ENCODE measurements at regions not wholly inside any gene's neighbourhood (a gene's known extent, or its start where the extent isn't known, plus 50 kb on each side); places are given as distances from the start of the nearest gene placed in this dataset.

DNA sequence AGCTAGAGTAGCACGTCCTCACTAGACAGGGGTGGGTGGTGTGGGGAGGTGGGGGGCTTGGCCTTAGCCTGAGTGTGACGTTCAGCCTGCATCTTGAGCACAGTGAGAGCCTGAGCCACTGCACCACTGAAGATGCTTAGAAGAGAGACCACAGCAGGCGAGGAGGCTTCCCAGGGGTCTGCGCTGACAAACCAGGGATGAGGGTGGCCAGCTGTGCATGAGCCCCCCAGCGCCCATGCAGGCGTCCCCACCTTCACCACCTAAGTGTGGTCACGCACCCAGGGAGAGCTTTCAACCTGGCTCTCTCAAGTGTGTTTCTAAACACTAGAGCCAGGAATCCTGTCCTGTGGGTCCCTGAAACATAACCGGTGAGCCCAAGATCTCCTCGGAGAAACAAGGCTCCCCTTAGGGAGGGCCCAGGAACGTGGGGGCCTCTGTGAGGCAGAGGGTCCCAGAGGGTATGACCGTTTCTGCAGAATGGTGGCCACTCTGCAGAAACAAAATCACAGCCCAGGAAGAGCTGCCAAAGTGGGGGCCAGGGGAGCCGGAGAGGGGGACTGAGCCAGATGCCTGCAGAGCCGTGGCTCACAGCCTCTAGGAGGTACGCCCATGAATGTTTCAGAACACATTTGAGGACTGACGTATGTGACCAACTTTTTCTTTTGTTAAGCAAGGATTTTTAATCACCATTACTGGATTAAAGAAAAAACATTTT lies 85.2 kb upstream of the INSIG1 start:
- no peaks in the 10 kb centered on the region for H3K27me3 ChIP-seq (ENCODE audit: control insufficient read depth, insufficient read depth, low read length)
- no peaks in the 10 kb centered on the region for H3K36me3 ChIP-seq (replicated peaks; ENCODE audit: control insufficient read depth, insufficient read depth, low read length)
- no peak for DNase-seq
- no peak overlapping the region for H3K4me3 ChIP-seq (ENCODE audit: insufficient read depth, low read depth, low read length)

DNA sequence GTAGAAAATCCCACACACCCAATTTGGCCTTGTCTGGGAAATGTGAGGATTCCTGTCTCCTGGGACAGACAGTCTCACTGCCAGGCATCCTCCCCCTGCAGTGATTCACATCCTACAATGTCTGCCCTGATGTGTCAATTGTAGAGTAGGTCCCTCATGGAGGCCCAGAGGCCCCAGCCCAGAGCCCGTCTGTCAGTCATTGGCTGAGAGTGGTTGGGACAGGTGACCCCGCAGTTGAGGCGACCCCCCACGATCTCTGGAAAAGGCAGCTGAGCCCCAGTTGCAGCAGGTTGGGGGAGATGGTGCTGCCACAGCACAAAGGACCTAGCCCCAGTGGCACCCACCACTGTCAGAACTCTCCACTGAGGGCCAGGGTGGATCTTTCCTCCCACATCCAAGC lies 84.3 kb upstream of the INSIG1 start:
- no peaks in the 10 kb centered on the region for H3K27me3 ChIP-seq (ENCODE audit: control insufficient read depth, insufficient read depth, low read length)
- H3K4me3 ChIP-seq (ENCODE audit: insufficient read depth, low read depth, low read length) = no peak overlapping the region
- DNase-seq = no peak
- no peaks in the 10 kb centered on the region for H3K36me3 ChIP-seq (replicated peaks; ENCODE audit: control insufficient read depth, insufficient read depth, low read length)

DNA sequence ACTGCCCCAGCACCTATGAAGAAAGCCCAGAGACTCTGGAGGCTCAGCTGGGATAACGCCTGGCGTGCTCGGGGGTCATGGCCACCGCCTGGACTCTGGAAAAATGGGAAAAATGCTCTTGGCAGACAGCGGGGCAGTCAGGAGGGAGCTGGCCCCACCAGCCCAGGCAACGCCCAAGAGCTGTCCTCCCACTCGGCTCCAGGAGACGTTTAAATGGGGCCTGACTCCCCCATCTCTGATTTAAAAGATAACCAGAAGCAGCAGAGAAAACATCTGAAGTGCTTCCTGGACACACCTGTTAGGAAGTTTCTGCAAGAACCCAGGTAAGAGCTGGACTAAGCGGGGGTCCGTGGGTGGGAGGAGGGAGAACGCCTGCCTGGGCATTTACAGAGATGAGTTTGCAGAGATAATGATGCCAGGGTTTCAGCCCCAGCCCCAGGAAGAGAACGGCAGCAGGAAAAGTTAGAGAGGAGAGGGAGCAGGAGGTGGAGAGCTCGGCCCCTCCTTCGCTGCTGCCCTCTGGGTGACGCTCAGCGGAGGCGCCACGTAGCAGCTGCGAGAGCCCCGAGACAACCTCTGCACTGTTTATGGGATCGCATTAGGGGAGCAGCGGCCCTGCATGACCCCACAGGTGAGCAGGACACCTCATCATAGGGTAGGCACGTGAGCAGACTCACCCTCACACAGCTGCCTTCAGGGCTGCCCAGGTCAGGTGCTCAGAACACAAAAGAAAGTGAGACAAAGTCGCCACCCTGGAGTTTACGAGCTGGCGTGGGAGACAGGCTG lies 83.5 kb upstream of the INSIG1 start:
- H3K36me3 ChIP-seq (replicated peaks; ENCODE audit: control insufficient read depth, insufficient read depth, low read length) = no peaks in the 10 kb centered on the region
- no peaks in the 10 kb centered on the region for H3K27me3 ChIP-seq (ENCODE audit: control insufficient read depth, insufficient read depth, low read length)
- H3K4me3 ChIP-seq (ENCODE audit: insufficient read depth, low read depth, low read length) = no peak overlapping the region
- peak; percentile 70 for DNase-seq

DNA sequence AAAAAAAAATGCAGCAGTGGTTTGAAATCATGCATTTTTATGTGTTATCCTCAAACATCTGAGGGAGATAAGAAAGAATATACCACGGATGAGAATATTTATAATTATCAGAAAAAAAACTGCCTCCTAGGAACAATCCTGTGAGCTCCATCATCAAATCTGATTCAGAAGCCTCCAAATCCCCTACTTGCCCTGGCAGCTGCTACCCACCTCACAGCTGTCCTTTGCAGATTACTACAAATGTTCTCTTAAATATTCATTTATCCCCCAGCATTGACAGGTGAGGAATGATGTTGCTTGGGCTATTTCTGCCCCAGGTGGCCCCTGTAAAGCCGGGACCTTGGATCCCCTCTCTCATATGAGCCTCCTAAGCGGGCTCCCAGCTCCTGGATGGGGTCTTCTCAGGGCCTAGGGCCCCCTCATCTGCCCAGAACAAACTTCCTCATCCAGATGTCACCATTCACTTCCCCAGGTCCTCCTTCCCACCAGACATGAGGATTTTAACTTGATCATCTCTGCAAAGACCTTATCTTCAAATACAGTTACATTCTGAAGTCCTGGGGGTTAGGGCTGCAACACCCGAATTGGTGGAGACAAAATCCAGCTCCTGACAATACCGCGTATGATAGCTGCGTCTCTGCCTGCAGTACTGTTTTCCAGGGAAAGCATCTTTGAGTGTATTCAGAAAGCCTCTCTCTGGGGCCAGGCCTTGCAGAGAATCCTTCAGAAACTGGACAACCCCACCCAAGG lies 81.9 kb upstream of the INSIG1 start:
- DNase-seq = no peak
- Histone ChIP-seq H3K27me3 (ENCODE audit: control insufficient read depth, insufficient read depth, low read length) (no peaks in the 10 kb centered on the region), H3K4me3 (ENCODE audit: insufficient read depth, low read depth, low read length) (no peak overlapping the region), H3K36me3 (replicated peaks; ENCODE audit: control insufficient read depth, insufficient read depth, low read length) (no peaks in the 10 kb centered on the region)

DNA sequence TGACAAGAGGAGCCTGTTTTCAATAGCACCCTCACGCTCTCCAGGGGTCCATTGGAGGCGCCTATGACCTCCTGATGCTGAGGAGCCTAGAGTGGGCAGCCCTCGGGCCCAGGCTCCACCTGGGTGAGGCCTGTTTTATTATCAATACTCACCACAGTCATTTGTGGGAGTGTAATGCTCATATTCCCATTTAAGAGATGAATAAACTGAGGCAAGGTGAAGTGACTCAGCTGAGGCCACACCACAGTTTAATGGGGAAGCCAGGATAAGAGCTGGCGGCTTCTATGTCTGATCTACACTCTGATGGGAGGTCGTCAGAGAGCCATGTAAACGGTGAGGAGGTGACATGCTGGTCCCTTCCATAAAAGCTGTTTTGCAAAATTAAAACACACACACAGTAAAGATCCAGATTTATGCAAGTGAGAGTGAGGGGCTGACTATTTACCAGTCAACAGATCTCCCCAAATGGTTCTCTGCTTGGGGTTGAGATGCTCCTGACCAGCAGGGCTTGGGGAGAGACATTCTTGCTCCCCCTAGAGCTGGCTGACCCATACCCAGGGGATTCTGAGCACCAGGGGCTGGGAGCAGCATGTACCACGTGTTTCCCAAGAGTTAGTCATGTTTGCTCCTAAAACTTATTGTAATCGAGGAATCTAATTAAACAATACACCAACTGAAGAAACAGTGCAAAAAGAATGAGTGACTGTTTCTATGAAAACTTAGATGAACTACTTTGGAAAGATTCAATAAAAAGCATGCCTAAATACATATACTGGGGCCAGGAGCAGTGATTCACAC lies 81.0 kb upstream of the INSIG1 start:
- DNase-seq = peak; percentile 74
- Histone ChIP-seq H3K4me3 (ENCODE audit: insufficient read depth, low read depth, low read length) (no peak overlapping the region), H3K36me3 (replicated peaks; ENCODE audit: control insufficient read depth, insufficient read depth, low read length) (no peaks in the 10 kb centered on the region), H3K27me3 (ENCODE audit: control insufficient read depth, insufficient read depth, low read length) (no peaks in the 10 kb centered on the region)

DNA sequence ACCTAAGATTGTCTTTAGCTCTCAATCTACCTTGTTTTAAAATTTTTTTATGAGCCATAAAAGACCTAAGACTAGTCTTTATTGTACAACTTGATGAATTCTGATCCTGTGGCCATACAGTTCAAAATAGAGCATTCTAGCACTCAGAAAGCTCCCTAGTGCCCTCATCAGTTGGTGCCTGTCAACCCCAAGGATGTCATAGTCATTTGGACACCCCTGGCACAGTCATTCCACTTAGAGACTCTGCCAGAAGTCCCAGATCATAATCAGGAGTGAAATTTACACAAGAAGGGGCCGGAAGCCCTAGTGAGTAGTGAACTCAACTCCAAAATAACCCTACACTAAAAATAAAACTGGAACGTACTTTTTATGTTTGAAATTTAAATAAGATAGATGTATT lies 80.0 kb upstream of the INSIG1 start:
- H3K27me3 ChIP-seq (ENCODE audit: control insufficient read depth, insufficient read depth, low read length) = no peaks in the 10 kb centered on the region
- DNase-seq = no peak
- H3K36me3 ChIP-seq (replicated peaks; ENCODE audit: control insufficient read depth, insufficient read depth, low read length) = no peaks in the 10 kb centered on the region
- H3K4me3 ChIP-seq (ENCODE audit: insufficient read depth, low read depth, low read length) = no peak overlapping the region

DNA sequence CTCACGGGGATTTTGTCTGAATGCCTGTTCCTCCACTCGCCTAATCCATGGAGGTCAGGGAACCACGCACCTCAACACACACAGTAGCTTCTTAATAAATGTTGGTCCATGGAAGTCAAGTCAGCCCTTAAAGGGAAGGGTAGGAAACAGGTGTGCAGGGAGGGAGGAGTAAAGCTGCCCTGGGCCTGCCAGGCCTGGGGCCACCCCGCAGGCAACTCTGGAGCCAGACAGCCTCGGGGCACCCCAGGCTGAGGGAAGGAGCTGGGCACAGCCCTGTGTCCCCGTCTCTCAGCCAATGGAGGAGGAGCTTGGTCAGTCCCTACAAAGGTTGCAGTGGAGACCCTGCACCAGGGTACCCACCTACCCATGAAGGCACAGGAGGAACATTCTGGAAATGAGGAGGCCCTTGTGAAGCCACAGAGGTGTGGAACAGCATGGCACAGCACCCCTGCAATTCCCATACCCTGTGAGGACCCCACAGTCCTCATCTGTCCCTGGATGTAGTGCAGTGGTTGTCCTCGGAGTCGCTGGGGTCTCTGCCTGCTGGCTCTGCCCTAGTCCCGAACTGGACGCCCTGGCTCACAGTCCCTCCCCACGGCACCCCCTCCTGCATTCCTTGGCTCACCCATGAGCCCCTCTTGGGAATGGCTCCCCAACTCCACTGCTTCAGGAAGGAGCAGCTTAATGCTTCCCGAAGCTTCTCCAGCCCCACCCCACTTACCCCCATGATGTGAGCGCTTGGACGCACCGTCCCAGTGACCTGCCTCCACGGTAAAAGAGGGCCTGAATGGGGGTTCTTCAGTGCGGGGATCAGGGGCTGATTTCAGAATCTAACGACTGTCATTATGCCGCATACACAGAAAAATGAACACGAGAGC lies 79.2 kb upstream of the INSIG1 start:
- H3K36me3 ChIP-seq (replicated peaks; ENCODE audit: control insufficient read depth, insufficient read depth, low read length) = no peaks in the 10 kb centered on the region
- no peak for DNase-seq
- no peak overlapping the region for H3K4me3 ChIP-seq (ENCODE audit: insufficient read depth, low read depth, low read length)
- H3K27me3 ChIP-seq (ENCODE audit: control insufficient read depth, insufficient read depth, low read length) = no peaks in the 10 kb centered on the region

DNA sequence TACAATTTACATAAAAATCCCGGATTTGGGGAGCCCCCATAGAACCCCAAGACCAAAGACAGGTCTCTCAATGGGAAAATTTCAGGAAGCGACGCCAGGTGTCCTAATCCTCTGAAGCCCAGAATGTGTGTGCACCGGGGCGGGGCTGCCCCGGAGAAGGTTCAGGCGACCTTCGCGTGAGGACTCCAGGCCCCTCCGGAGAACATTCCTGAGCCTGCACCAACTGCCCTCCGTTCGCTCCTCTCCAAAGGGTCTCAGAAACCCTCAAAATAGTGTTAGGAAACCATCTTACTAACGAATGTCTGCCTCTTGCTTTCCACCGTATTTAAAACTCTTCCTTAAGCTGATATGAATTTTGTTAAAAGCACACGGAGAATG lies 78.5 kb upstream of the INSIG1 start:
- Histone ChIP-seq H3K27me3 (ENCODE audit: control insufficient read depth, insufficient read depth, low read length) (no peaks in the 10 kb centered on the region), H3K4me3 (ENCODE audit: insufficient read depth, low read depth, low read length) (no peak overlapping the region), H3K36me3 (replicated peaks; ENCODE audit: control insufficient read depth, insufficient read depth, low read length) (no peaks in the 10 kb centered on the region)
- peak; percentile 58 for DNase-seq

DNA sequence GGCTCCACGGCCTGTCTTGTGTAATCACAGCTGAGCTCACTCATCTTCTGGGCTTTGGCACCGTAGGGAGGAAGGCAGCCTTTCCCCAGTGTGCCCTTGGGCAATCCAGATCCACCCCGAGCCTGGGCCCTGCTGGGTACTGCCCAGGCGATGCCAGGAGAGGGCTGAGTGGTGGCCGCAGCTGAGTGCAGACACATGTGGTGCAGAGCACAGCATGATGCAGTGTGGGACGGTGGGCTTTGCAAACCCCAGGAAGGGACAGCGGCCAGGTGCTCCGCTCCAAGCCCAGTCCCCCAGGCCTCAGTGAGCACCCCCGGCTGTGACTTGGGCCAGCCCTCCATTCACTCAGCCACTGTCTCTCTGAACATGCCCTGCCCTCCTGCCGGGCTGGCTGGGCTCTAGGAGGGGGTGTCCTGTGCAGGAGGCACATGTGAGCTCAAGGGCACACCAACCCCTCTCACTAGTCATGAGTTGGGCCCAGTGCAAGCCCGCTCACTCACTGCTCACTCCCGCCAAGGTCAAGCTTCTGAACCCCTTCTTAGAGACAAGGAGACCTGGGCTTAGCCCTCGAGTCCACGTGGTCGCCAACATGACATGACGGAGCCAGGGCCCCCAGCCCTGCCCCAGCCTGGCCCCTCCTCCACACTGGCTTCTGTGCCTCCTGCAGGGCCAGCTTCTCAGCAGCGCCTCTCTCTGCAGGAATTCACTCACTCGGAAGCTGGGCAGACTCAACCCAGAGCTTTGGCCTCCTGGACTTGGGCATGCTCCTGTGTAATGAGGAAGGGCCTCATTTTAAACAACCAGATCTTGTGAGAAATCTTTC lies 77.5 kb upstream of the INSIG1 start:
- no peak overlapping the region for H3K4me3 ChIP-seq (ENCODE audit: insufficient read depth, low read depth, low read length)
- H3K27me3 ChIP-seq (ENCODE audit: control insufficient read depth, insufficient read depth, low read length) = no peaks in the 10 kb centered on the region
- DNase-seq = peak; percentile 71
- no peaks in the 10 kb centered on the region for H3K36me3 ChIP-seq (replicated peaks; ENCODE audit: control insufficient read depth, insufficient read depth, low read length)

DNA sequence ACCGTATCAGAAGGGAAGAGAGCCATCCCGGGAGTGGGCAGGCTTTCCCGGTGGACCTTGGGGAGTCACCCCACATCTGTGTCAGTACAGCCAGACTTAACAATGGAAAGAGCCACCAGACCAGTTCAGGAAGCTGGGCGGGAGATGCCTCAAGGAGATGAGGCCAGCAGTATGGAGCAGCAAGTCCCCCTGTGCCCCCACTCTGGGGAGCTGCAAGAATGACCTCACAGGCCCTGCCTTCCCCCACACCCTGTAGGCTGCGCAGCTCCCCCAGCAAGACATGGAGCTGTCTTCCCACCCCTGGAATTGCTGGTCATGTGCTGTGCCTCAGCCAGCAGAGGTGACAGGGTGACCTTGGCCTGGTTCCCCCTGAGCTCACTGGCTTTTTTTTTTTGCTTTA lies 76.8 kb upstream of the INSIG1 start:
- H3K36me3 ChIP-seq (replicated peaks; ENCODE audit: control insufficient read depth, insufficient read depth, low read length) = no peaks in the 10 kb centered on the region
- no peak for DNase-seq
- H3K27me3 ChIP-seq (ENCODE audit: control insufficient read depth, insufficient read depth, low read length) = no peaks in the 10 kb centered on the region
- no peak overlapping the region for H3K4me3 ChIP-seq (ENCODE audit: insufficient read depth, low read depth, low read length)

DNA sequence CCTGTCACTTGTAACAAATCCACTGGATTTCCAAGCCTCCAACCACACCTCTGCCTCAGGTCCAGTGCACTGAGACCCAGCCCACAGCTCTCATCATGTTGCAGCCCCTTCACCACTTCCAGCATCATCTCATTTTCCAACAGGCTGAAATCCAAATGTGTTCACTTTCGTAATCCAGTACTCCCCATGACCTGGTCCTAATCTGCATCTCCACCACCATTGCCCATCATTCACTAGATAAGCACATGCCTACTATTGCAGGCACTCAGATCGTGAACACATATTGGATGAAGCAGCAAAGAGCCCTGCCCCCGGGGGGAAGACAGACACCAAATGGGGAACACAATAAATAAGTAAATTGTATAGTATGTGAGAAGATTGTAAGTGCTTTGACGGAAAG lies 76.1 kb upstream of the INSIG1 start:
- no peak for DNase-seq
- Histone ChIP-seq H3K27me3 (ENCODE audit: control insufficient read depth, insufficient read depth, low read length) (no peaks in the 10 kb centered on the region), H3K36me3 (replicated peaks; ENCODE audit: control insufficient read depth, insufficient read depth, low read length) (no peaks in the 10 kb centered on the region), H3K4me3 (ENCODE audit: insufficient read depth, low read depth, low read length) (no peak overlapping the region)

DNA sequence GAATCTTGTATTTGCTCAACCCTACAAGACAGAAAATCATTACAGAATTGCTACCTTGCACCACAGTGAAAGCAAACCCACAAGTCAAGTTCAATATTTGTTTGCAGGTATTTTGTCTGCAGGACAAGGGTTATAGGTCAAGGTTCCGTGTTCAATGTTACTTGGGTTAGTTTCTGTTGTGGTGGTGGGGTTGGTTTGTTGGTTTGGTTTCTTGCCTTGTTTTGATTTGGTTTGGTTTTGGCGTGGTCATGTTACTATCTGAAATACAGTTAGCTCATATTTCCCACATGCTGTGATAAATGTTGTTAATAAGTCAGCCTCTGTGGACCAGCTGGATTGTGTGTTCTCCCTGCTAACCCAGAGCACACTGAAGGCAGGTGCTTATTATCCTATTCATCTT lies 75.6 kb upstream of the INSIG1 start:
- no peak overlapping the region for H3K4me3 ChIP-seq (ENCODE audit: insufficient read depth, low read depth, low read length)
- DNase-seq = no peak
- H3K27me3 ChIP-seq (ENCODE audit: control insufficient read depth, insufficient read depth, low read length) = no peaks in the 10 kb centered on the region; the same call in 1 of the 2 replicates
- H3K36me3 ChIP-seq (replicated peaks; ENCODE audit: control insufficient read depth, insufficient read depth, low read length) = no peaks in the 10 kb centered on the region

DNA sequence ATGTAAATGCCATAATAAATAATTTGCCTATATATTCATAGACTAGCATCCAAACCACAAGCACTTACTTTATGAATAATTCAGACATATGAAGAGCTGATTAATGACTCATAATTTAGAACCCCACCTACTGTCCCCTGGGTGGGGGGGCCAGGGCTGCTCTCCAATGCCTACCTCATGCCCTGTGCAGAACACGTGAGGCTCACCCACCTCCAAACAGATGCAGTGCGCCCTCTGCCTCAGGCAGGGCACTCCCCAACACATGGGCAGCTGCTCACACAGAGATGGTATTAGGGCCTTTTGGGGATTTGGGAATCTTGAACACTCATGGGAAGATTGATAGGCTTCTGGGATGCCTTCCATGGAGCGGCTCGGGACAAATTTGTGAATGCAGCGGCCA lies 75.1 kb upstream of the INSIG1 start:
- DNase-seq = no peak
- H3K4me3 ChIP-seq (ENCODE audit: insufficient read depth, low read depth, low read length) = no peak overlapping the region
- H3K36me3 ChIP-seq (replicated peaks; ENCODE audit: control insufficient read depth, insufficient read depth, low read length) = no peaks in the 10 kb centered on the region
- no peaks in the 10 kb centered on the region; the same call in none of the 2 replicates for H3K27me3 ChIP-seq (ENCODE audit: control insufficient read depth, insufficient read depth, low read length)
